Astrocyte (in vitro differentiated cells and primary cell): ENCODE measurements at regions not wholly inside any gene's neighbourhood (a gene's known extent, or its start where the extent isn't known, plus 50 kb on each side); places are given as distances from the start of the nearest gene placed in this dataset.

Source experiments
- CTCF ChIP-seq: IDR thresholded peaks from 2 replicates; pipeline ENCODE4 v1.5.1; 2011; ENCODE audit warnings: low read depth, mild to moderate bottlenecking, inconsistent platforms, low read length, moderate library complexity; ENCODE audit not compliant: insufficient read depth
- EZH2 ChIP-seq: IDR thresholded peaks from 2 replicates; pipeline ENCODE4 v1.6.1; 2012; ENCODE audit warnings: mild to moderate bottlenecking, low read length, inconsistent platforms; ENCODE audit not compliant: insufficient read depth

DNA sequence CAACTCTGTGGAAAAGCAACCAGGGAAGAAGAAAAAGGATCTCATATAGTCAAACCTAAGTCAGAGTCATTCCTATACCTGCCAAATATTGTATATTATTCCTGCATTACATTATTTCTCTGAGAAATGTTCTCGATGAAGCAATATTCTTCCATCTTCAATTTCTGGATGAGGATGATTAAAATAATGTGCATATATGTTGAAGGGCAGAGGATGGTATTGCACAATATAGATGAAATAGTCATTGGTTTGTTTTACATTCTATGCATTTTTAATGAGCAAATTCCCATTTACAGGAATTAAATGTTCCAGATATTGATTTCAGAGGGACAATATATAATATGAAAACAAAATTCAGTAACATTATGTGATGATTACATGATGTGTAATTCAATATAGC, 545.2 kb downstream of the STK39 start:
- TF ChIP-seq CTCF (no peak), EZH2 (no peak)
